Sigmoid colon (tissue), 4 donors: ENCODE measurements at regions not wholly inside any gene's neighbourhood (a gene's known extent, or its start where the extent isn't known, plus 50 kb on each side); places are given as distances from the start of the nearest gene placed in this dataset.

Experiments used
- EP300 ChIP-seq, 4 donors: sonication (generic); formaldehyde crosslinking; IDR thresholded peaks; one replicate each; pipeline ENCODE4 v1.6.1; 2017; ENCODE audit warnings: antibody characterized with exemption in 4 of 4
- POLR2AphosphoS5 ChIP-seq, 4 donors: sonication (generic); formaldehyde crosslinking; IDR thresholded peaks; one replicate each; pipeline ENCODE4 v1.6.1; 2017; ENCODE audit warnings: antibody characterized with exemption in 4 of 4
- TF ChIP-seq, protein P1 (sequence below), 4 experiments: fragments of 450-650 bp in 3 of 4; fragments of 200-600 bp in 1 of 4; IDR thresholded peaks; one replicate each; pipeline ENCODE4 v1.5.1; 2016 to 2019; ENCODE audit warnings: antibody characterized with exemption in 4 of 4, mild to moderate bottlenecking in 3 of 4, moderate library complexity in 2 of 4

DNA sequence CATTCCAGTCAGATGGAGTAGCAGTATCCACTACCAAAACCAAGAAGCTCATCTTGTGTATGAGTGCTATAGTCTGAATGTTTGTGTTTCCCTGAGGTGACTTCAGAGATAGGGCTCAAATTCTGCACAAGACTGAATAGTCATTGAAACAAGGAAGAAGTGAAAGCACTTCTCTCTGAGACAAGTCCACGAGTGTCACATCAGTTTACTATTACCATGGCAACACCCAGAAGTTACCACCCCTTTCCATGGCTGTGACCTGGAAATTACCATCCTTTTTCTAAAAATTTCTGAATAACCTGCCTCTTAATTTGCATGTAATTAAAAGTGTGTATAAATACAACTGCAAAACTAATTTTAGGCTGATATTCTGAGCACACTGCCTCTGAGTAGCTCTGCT is 682.1 kb upstream of the ADGRB3 start:
- TF ChIP-seq, protein P1, sequence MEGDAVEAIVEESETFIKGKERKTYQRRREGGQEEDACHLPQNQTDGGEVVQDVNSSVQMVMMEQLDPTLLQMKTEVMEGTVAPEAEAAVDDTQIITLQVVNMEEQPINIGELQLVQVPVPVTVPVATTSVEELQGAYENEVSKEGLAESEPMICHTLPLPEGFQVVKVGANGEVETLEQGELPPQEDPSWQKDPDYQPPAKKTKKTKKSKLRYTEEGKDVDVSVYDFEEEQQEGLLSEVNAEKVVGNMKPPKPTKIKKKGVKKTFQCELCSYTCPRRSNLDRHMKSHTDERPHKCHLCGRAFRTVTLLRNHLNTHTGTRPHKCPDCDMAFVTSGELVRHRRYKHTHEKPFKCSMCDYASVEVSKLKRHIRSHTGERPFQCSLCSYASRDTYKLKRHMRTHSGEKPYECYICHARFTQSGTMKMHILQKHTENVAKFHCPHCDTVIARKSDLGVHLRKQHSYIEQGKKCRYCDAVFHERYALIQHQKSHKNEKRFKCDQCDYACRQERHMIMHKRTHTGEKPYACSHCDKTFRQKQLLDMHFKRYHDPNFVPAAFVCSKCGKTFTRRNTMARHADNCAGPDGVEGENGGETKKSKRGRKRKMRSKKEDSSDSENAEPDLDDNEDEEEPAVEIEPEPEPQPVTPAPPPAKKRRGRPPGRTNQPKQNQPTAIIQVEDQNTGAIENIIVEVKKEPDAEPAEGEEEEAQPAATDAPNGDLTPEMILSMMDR (IDR thresholded peaks at IDR 0.05), result no peak
- TF ChIP-seq EP300 (IDR thresholded peaks at IDR 0.05) (no peak), POLR2AphosphoS5 (IDR thresholded peaks at IDR 0.05) (no peak)
